Kidney glomerular epithelial cell (primary cell): ENCODE measurements at regions not wholly inside any gene's neighbourhood (a gene's known extent, or its start where the extent isn't known, plus 50 kb on each side); places are given as distances from the start of the nearest gene placed in this dataset.

Experiments used
- DNase-seq: peaks from one replicate; lab custom pipeline; 2025; lab: John Stamatoyannopoulos, UW

- no peak for DNase-seq
These were observed 182.6 kb downstream of the ARRDC4 start for GRCh38 chr15:98143116-98143515.

GRCh38 chr15:98144388-98144787 lies 183.9 kb downstream of the ARRDC4 start:
- no peak for DNase-seq

- no peak for DNase-seq
These were observed 185.7 kb downstream of the ARRDC4 start for GRCh38 chr15:98146031-98146820.

- no peak for DNase-seq
These were observed 186.9 kb downstream of the ARRDC4 start for GRCh38 chr15:98147415-98147814.

GRCh38 chr15:98150084-98150483 lies 189.6 kb downstream of the ARRDC4 start:
- no peak for DNase-seq

GRCh38 chr15:98150536-98150935 lies 190.0 kb downstream of the ARRDC4 start:
- no peak for DNase-seq

GRCh38 chr15:98151096-98151495 lies 190.6 kb downstream of the ARRDC4 start:
- DNase-seq, result no peak

GRCh38 chr15:98152156-98152555 lies 191.7 kb downstream of the ARRDC4 start:
- no peak for DNase-seq

GRCh38 chr15:98154863-98155262 lies 194.4 kb downstream of the ARRDC4 start:
- no peak for DNase-seq

GRCh38 chr15:98155356-98155755 lies 194.9 kb downstream of the ARRDC4 start:
- DNase-seq, result no peak

- no peak for DNase-seq
These were observed 199.7 kb downstream of the ARRDC4 start for GRCh38 chr15:98160236-98160635.

GRCh38 chr15:98163319-98164045 lies 203.0 kb downstream of the ARRDC4 start:
- DNase-seq, result no peak

- DNase-seq, result no peak
These were observed 204.1 kb downstream of the ARRDC4 start for GRCh38 chr15:98164571-98164970.

GRCh38 chr15:98164986-98165385 lies 204.5 kb downstream of the ARRDC4 start:
- DNase-seq, result no peak

- no peak for DNase-seq
These were observed 207.3 kb downstream of the ARRDC4 start for GRCh38 chr15:98167722-98168268.

GRCh38 chr15:98169551-98169950 lies 209.0 kb downstream of the ARRDC4 start:
- DNase-seq, result no peak

- DNase-seq, result no peak
These were observed 213.8 kb downstream of the ARRDC4 start for GRCh38 chr15:98174286-98174685.

GRCh38 chr15:98174841-98175240 lies 214.3 kb downstream of the ARRDC4 start:
- DNase-seq, result no peak

- peak; percentile 70 for DNase-seq
These were observed 217.6 kb downstream of the ARRDC4 start for GRCh38 chr15:98177966-98178592.

- no peak for DNase-seq
These were observed 218.4 kb downstream of the ARRDC4 start for GRCh38 chr15:98178861-98179260.

GRCh38 chr15:98187549-98187948 lies 227.0 kb downstream of the ARRDC4 start:
- no peak for DNase-seq

GRCh38 chr15:98190914-98191313 lies 230.4 kb downstream of the ARRDC4 start:
- DNase-seq, result no peak

GRCh38 chr15:98195796-98196195 lies 235.3 kb downstream of the ARRDC4 start:
- DNase-seq, result no peak
